ENCODE measurements at regions not wholly inside any gene's neighbourhood (a gene's known extent, or its start where the extent isn't known, plus 50 kb on each side); places are given as distances from the start of the nearest gene placed in this dataset.

DNA sequence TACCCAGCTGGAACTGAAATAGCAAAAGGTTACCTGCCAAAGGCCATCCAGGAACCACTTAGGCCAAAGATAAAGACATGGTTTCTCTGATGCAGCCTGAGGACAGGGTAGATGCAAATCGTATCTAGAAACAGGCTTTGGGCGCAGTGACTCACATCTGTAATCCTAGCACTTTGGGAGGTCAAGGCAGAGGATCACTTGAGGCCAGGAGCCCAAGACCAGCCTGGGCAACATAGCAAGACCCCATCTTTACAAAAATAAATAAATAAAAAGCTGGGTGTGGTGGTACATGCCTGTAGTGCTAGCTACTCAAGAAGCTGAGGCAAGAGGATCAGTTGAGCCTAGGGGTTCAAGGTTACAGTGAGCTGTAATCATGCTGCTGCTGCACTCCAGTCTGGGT, 52.9 kb upstream of the RNF144B start (continued):
- TF ChIP-seq REST (IDR thresholded peaks at IDR 0.05; ENCODE audit: low read depth) (no peak), RAD21 (IDR thresholded peaks at IDR 0.05; ENCODE audit: low read depth) (no peak), ELF1 (IDR thresholded peaks at IDR 0.05; ENCODE audit: borderline replicate concordance, low read depth) (no peak)

DNA sequence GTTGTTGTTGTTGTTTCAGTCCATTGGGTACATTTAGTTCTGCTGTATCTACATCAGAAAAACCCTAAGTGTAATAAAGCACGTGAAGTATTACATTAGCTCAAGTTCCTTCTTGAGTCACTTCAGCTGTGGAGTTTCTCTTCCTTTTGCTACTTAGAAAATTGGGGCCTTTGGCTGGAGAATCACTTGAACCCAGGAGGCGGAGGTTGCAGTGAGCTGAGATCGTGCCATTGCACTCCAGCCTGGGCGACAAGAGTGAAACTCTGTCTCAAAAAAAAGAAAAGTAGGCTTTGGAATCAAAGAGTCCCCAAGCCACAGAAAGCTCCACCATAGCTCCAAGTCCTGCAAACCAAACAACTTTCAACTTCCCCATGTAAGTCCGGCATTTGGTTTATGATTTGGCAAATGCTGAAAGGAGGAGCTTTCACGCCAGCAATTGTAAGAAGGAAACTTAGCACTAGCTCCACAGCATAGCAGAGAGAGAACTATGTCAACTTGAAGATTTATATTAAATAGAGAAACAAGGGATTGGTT, 56.5 kb upstream of the RNF144B start:
- RAD21 ChIA-PET (ENCODE audit: low non-redundant PET in 1 of 2, low total read pairs in 2 of 2, uncharacterized antibody in 2 of 2, unreplicated experiment in 2 of 2), result no interaction called here
- intact Hi-C loops (cut with micrococcal nuclease), result no loop called here
- H3K4me2 ChIP-seq (ENCODE audit: low read length), result no peak overlapping the region
- H3K79me2 ChIP-seq (ENCODE audit: insufficient read depth, low read length), result no peaks in the 10 kb centered on the region
- no peak overlapping the region for H3K9ac ChIP-seq (ENCODE audit: low read length)
- H4K20me1 ChIP-seq (ENCODE audit: insufficient read depth), result no peaks in the 10 kb centered on the region
- no peaks in the 10 kb centered on the region for H3K4me1 ChIP-seq (ENCODE audit: control insufficient read depth in 1 of 2, insufficient read depth in 2 of 2, low read length in 2 of 2)
- TF ChIP-seq FOSL1 (IDR thresholded peaks at IDR 0.05; ENCODE audit: low read depth) (no peak), SIN3A (IDR thresholded peaks at IDR 0.05; ENCODE audit: low read depth) (no peak), ELF1 (IDR thresholded peaks at IDR 0.05; ENCODE audit: borderline replicate concordance, low read depth) (no peak), REST (IDR thresholded peaks at IDR 0.05; ENCODE audit: low read depth) (no peak), ATF3 (IDR thresholded peaks at IDR 0.05) (no peak), CBX3 (IDR thresholded peaks at IDR 0.05; ENCODE audit: low read depth) (no peak), CEBPB (IDR thresholded peaks at IDR 0.05; ENCODE audit: low read depth) (no peak)
- TF ChIP-seq, protein P1, sequence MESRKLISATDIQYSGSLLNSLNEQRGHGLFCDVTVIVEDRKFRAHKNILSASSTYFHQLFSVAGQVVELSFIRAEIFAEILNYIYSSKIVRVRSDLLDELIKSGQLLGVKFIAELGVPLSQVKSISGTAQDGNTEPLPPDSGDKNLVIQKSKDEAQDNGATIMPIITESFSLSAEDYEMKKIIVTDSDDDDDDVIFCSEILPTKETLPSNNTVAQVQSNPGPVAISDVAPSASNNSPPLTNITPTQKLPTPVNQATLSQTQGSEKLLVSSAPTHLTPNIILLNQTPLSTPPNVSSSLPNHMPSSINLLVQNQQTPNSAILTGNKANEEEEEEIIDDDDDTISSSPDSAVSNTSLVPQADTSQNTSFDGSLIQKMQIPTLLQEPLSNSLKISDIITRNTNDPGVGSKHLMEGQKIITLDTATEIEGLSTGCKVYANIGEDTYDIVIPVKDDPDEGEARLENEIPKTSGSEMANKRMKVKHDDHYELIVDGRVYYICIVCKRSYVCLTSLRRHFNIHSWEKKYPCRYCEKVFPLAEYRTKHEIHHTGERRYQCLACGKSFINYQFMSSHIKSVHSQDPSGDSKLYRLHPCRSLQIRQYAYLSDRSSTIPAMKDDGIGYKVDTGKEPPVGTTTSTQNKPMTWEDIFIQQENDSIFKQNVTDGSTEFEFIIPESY (IDR thresholded peaks at IDR 0.05; ENCODE audit: extremely low read depth, insufficient replicate concordance, low read length), result no peak
- TF ChIP-seq, protein P2, sequence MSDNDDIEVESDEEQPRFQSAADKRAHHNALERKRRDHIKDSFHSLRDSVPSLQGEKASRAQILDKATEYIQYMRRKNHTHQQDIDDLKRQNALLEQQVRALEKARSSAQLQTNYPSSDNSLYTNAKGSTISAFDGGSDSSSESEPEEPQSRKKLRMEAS (IDR thresholded peaks at IDR 0.05), result no peak
- no TSS peak for BruUV-seq (replicated peaks)
- H3K4me3 ChIP-seq (replicated peaks in 1 of 2; ENCODE audit: low read depth in 1 of 2, low read length in 2 of 2), result no peak overlapping the region
- H2AFZ ChIP-seq (ENCODE audit: low read depth, low read length, poor library complexity, severe bottlenecking), result no peak overlapping the region
- CTCF ChIA-PET, result no interaction called here
- H3K9me2 ChIP-seq (ENCODE audit: insufficient read depth), result no peaks in the 10 kb centered on the region
- no peaks in the 10 kb centered on the region for H3K9me3 ChIP-seq (ENCODE audit: control insufficient read depth in 1 of 2, insufficient read depth in 1 of 2, low read depth in 1 of 2, low read length in 2 of 2)
- DNase-seq (ENCODE audit: low read depth, low spot score) (no peak), ATAC-seq (no peak)
- H3K27me3 ChIP-seq (ENCODE audit: insufficient read depth, low read length), result no peaks in the 10 kb centered on the region
- no peaks in the 10 kb centered on the region for H3K36me3 ChIP-seq (ENCODE audit: control insufficient read depth in 1 of 2, insufficient read depth in 2 of 2, low read length in 2 of 2)
- POLR2A ChIA-PET, result no interaction called here
- no peak overlapping the region for H3K27ac ChIP-seq (ENCODE audit: low read depth, low read length)
